Lower leg skin (tissue), 4 donors: ENCODE measurements at regions not wholly inside any gene's neighbourhood (a gene's known extent, or its start where the extent isn't known, plus 50 kb on each side); places are given as distances from the start of the nearest gene placed in this dataset.
"Not testable (repeated sequence)": the region's sequence is repeated elsewhere in the genome, so short reads cannot be mapped to it uniquely, and the experiment has no call there.

ENCODE experiments used
- DNase-seq, 2 donors: peaks; one replicate each; pipeline ENCODE4 v3.0.0-alpha.2; 2019; ENCODE audit warnings: low spot score in 2 of 2
- H3K4me3 ChIP-seq: fragments of 200-600 bp; sonication (generic); 2 replicates; pipeline ENCODE4 v1.5.1; 2017; ENCODE audit warnings: mild to moderate bottlenecking, low read depth; ENCODE audit not compliant: poor library complexity, severe bottlenecking
- CTCF ChIP-seq, 3 donors: fragments of 450-650 bp; IDR thresholded peaks; one replicate each; pipeline ENCODE4 v1.5.1; 2016; ENCODE audit warnings: antibody characterized with exemption in 3 of 3, mild to moderate bottlenecking in 3 of 3, moderate library complexity in 2 of 3
- POLR2A ChIP-seq, 2 donors: fragments of 450-650 bp; IDR thresholded peaks; one replicate each; pipeline ENCODE4 v1.6.1; 2016 to 2017; ENCODE audit warnings: antibody characterized with exemption in 2 of 2, mild to moderate bottlenecking in 1 of 2, moderate library complexity in 1 of 2
- WGBS, 2 donors: methylation state at CpG; one replicate each; pipeline ENCODE4 v1.1.5; 2018; 5-methylcytosine and 5-hydroxymethylcytosine counted together
- intact Hi-C: fragments of 100-400 bp; cut with DNase I; formaldehyde crosslinking; loops from one replicate; pipeline ENCODE4 v1.15.0; 2023; ENCODE audit warnings: low total_unique reads

- intact Hi-C loops = no loop called here
- DNase-seq = no peak
- 72 to 80% methylated on average over 3 of the region's 3 CpGs for WGBS, 2 donors
Observed at GRCh38 chr3:73828348-73828747, 203.6 kb upstream of the PDZRN3 start.

DNA sequence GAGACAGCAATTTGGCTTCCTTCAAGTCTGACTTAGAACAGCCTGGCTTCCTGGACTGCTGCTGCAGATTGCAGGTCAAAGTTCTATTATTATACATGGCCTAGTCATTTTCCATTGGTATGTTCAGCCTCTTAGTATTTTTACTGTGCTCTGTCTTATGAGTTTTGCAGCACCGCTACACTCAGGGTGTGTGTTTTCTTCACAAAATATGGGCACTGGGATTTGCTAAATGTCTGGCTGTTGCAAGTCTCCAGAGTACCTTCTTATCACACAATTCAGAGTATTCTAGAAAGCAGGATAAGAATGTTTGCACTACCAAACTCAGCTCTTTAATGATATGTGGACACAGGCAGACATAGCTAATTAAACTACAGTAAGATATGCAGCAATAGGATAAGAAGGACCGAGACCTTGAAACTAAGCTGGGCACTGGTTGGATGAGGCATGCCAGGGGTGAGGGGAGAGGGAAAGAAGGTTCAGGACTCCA is 203.0 kb upstream of the PDZRN3 start:
- intact Hi-C loops = no loop called here

More at GRCh38 chr3:73828348-73828747, 203.6 kb upstream of the PDZRN3 start:
- no peak overlapping the region for H3K4me3 ChIP-seq
- TF ChIP-seq CTCF (IDR thresholded peaks at IDR 0.05) (no peak), POLR2A (IDR thresholded peaks at IDR 0.05) (no peak)

GRCh38 chr3:73827204-73827603 is 202.5 kb upstream of the PDZRN3 start:
- 71 to 81% methylated on average over 2 of the region's 2 CpGs for WGBS, 2 donors
- intact Hi-C loops = no loop called here
- no peak for DNase-seq
- no peak overlapping the region for H3K4me3 ChIP-seq
- TF ChIP-seq POLR2A (IDR thresholded peaks at IDR 0.05) = no peak
- TF ChIP-seq CTCF (IDR thresholded peaks at IDR 0.05) = no peak

More for the DNA sequence above, 203.0 kb upstream of the PDZRN3 start:
- no peak overlapping the region for H3K4me3 ChIP-seq
- WGBS, 2 donors = 82 to 88% methylated on average over 2 of the region's 2 CpGs
- TF ChIP-seq CTCF (IDR thresholded peaks at IDR 0.05) = no peak
- no peak for TF ChIP-seq POLR2A (IDR thresholded peaks at IDR 0.05)
- no peak for DNase-seq

DNA sequence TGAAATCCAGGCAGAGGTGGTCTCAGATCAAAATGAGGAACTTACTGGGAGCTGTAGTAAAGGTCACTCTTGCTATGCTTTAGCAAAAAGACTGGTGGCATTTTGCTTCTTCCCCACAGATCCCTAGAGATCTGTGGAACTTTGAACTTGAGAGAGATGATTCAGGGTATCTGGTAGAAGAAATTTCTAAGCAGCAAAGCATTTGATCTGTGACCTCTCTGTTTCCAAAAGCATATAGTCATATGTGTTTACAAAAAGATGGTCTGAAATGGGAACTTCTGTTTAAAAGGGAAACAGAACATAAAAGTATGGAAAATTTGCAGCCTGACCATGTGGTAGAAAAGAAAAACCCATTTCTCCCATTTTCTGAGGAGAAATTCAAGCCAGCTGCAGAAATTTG is 196.2 kb upstream of the PDZRN3 start:
- DNase-seq, H3K4me3 ChIP-seq, intact Hi-C loops: not testable (repeated sequence)

DNA sequence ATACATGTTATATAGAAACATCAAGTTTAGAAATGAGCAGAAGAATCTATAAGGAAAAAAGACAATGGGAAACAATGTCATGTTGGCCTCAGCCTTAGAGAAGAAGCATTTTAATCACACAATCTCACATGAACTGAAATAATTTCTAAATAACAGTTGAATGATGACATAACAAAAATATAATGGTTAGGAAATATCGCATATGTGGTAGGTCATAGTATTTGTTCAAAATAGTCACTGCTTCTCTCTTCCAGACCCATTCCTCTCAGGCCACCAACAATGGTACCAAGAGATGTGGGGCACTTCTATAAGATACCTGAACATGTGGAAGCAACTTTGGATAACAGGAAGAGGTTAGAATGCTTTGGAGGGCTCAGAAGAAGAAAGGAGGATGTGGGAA is 195.7 kb upstream of the PDZRN3 start:
- no peak overlapping the region for H3K4me3 ChIP-seq
- WGBS, 2 donors = 87 to 94% methylated on average over 1 of the region's 1 CpG
- TF ChIP-seq POLR2A (IDR thresholded peaks at IDR 0.05) (no peak), CTCF (IDR thresholded peaks at IDR 0.05) (no peak)
- intact Hi-C loops = no loop called here
- no peak for DNase-seq

DNA sequence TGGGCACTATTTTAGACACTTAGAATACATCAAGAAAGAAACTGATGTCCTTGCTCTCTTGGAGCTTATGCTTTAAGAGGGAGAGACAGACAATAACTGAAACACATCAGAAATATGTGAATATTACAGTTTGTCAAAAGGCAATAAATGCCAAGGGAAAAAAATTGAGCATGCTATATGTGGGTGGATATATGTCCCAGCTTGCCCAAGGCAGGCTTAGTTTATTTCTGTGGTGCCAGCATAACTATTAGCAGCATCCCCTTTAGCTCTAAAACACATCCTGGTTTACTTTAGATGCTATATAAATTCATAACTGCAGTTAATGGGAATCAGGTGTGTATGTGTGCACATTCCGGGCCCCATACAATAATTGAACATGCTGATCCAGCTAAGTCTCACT is 191.2 kb upstream of the PDZRN3 start:
- no peak overlapping the region for H3K4me3 ChIP-seq
- TF ChIP-seq POLR2A (IDR thresholded peaks at IDR 0.05) = no peak
- TF ChIP-seq CTCF (IDR thresholded peaks at IDR 0.05) = no peak
- DNase-seq = no peak
- intact Hi-C loops = no loop called here
- WGBS, 2 donors = 44 to 61% methylated on average over 1 of the region's 1 CpG
